ENCODE measurements at regions not wholly inside any gene's neighbourhood (a gene's known extent, or its start where the extent isn't known, plus 50 kb on each side); places are given as distances from the start of the nearest gene placed in this dataset.

GRCh38 chr20:7449269-7449668 lies 491.0 kb downstream of the HAO1 start:
- H3K4me1 ChIP-seq (ENCODE audit: control insufficient read depth, insufficient read depth, low read depth, low read length), result no peaks in the 10 kb centered on the region
- no peak overlapping the region for H3K4ac ChIP-seq (ENCODE audit: low read depth in 1 of 2, low read length in 2 of 2)
- DNase-seq, result no peak
- H4K91ac ChIP-seq (ENCODE audit: low read length), result no peak overlapping the region
- H3K9me3 ChIP-seq (ENCODE audit: control insufficient read depth, low read length), result no peaks in the 10 kb centered on the region
- H3K36me3 ChIP-seq (ENCODE audit: control insufficient read depth in 1 of 2, insufficient read depth in 2 of 2, low read depth in 1 of 2, low read length in 2 of 2), result no peaks in the 10 kb centered on the region
- H3K27me3 ChIP-seq (ENCODE audit: control insufficient read depth in 1 of 2, insufficient read depth in 1 of 2, low read length in 2 of 2), result no peaks in the 10 kb centered on the region
- no peak overlapping the region for H3K27ac ChIP-seq (ENCODE audit: low read length, poor library complexity, severe bottlenecking)
- H3K4me3 ChIP-seq (ENCODE audit: insufficient read depth in 1 of 2, low read depth in 1 of 2, low read length in 2 of 2), result no peak overlapping the region
- no peaks in the 10 kb centered on the region for H3K79me1 ChIP-seq (replicated peaks; ENCODE audit: low read length, poor library complexity, severe bottlenecking)
- WGBS, result no CpG with 5 or more reads among the region's 1 CpG
- no peak overlapping the region for H2BK120ac ChIP-seq (ENCODE audit: low read depth, low read length)
- no peak overlapping the region for H3K23ac ChIP-seq (ENCODE audit: low read length in 2 of 2)
- no peak overlapping the region for H2BK12ac ChIP-seq (ENCODE audit: low read length in 2 of 2)
- no peak overlapping the region for H3K4me2 ChIP-seq (ENCODE audit: low read length, poor library complexity, severe bottlenecking)
- H3K9ac ChIP-seq (ENCODE audit: low read length), result no peak overlapping the region
- no peak overlapping the region for H4K8ac ChIP-seq (ENCODE audit: low read length)
- no peak overlapping the region for H2BK15ac ChIP-seq (ENCODE audit: low read depth, poor library complexity, severe bottlenecking)
- no peak overlapping the region for H3K14ac ChIP-seq (ENCODE audit: low read length in 2 of 2)
- no peak overlapping the region for H2AFZ ChIP-seq (ENCODE audit: low read depth, low read length)
- no peak overlapping the region for H2AK5ac ChIP-seq (ENCODE audit: low read length, severe bottlenecking)
- no peak overlapping the region for H2BK5ac ChIP-seq (ENCODE audit: low read depth, low read length, poor library complexity, severe bottlenecking)
- no peak overlapping the region for H3K18ac ChIP-seq (ENCODE audit: low read depth in 1 of 2, low read length in 2 of 2)

DNA sequence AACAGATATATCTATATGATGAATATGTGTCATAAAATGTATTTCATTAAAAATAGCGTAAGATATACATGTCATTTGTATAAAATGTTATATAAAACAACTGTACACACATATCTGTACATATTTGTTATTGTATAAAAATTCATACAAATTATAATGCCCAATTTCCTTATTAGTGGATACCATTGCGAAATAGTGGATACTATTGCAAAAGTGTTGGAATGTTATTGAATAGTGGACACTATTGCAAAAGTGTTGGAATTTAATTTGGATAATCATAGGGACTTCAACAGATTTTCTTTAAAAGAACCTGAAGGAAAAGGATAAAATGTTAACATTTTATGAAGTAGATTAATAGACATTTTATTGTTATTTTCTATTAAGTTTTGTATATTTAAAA lies 487.4 kb downstream of the HAO1 start:
- no peak overlapping the region for H3K9ac ChIP-seq (ENCODE audit: low read length)
- H4K8ac ChIP-seq (ENCODE audit: low read length), result no peak overlapping the region
- H3K4me1 ChIP-seq (ENCODE audit: control insufficient read depth, insufficient read depth, low read depth, low read length), result no peaks in the 10 kb centered on the region
- H3K27ac ChIP-seq (ENCODE audit: low read length, poor library complexity, severe bottlenecking), result no peak overlapping the region
- H3K23ac ChIP-seq (ENCODE audit: low read length in 2 of 2), result no peak overlapping the region
- no peak overlapping the region for H2BK15ac ChIP-seq (ENCODE audit: low read depth, poor library complexity, severe bottlenecking)
- WGBS, result 60% methylated on average over 1 of the region's 2 CpGs
- H4K91ac ChIP-seq (ENCODE audit: low read length), result no peak overlapping the region
- H3K9me3 ChIP-seq (ENCODE audit: control insufficient read depth, low read length), result no peaks in the 10 kb centered on the region
- H2BK12ac ChIP-seq (ENCODE audit: low read length in 2 of 2), result no peak overlapping the region
- no peaks in the 10 kb centered on the region for H3K36me3 ChIP-seq (ENCODE audit: control insufficient read depth in 1 of 2, insufficient read depth in 2 of 2, low read depth in 1 of 2, low read length in 2 of 2)
- no peaks in the 10 kb centered on the region for H3K79me1 ChIP-seq (replicated peaks; ENCODE audit: low read length, poor library complexity, severe bottlenecking)
- H2AFZ ChIP-seq (ENCODE audit: low read depth, low read length), result no peak overlapping the region
- DNase-seq, result no peak
- no peak overlapping the region for H3K14ac ChIP-seq (ENCODE audit: low read length in 2 of 2)
- H3K18ac ChIP-seq (ENCODE audit: low read depth in 1 of 2, low read length in 2 of 2), result no peak overlapping the region
- no peak overlapping the region for H3K4me2 ChIP-seq (ENCODE audit: low read length, poor library complexity, severe bottlenecking)
- no peaks in the 10 kb centered on the region for H3K27me3 ChIP-seq (ENCODE audit: control insufficient read depth in 1 of 2, insufficient read depth in 1 of 2, low read length in 2 of 2)
- no peak overlapping the region for H3K4ac ChIP-seq (ENCODE audit: low read depth in 1 of 2, low read length in 2 of 2)
- H2AK5ac ChIP-seq (ENCODE audit: low read length, severe bottlenecking), result no peak overlapping the region
- no peak overlapping the region for H2BK5ac ChIP-seq (ENCODE audit: low read depth, low read length, poor library complexity, severe bottlenecking)
- no peak overlapping the region for H3K4me3 ChIP-seq (ENCODE audit: insufficient read depth in 1 of 2, low read depth in 1 of 2, low read length in 2 of 2)
- no peak overlapping the region for H2BK120ac ChIP-seq (ENCODE audit: low read depth, low read length)

GRCh38 chr20:7454047-7454446 lies 486.2 kb downstream of the HAO1 start:
- WGBS, result 100% methylated on average over 2 of the region's 2 CpGs
- H3K14ac ChIP-seq (ENCODE audit: low read length in 2 of 2), result no peak overlapping the region
- no peak overlapping the region for H4K91ac ChIP-seq (ENCODE audit: low read length)
- no peaks in the 10 kb centered on the region for H3K4me1 ChIP-seq (ENCODE audit: control insufficient read depth, insufficient read depth, low read depth, low read length)
- H3K18ac ChIP-seq (ENCODE audit: low read depth in 1 of 2, low read length in 2 of 2), result no peak overlapping the region
- no peaks in the 10 kb centered on the region for H3K9me3 ChIP-seq (ENCODE audit: control insufficient read depth, low read length)
- H3K27me3 ChIP-seq (ENCODE audit: control insufficient read depth in 1 of 2, insufficient read depth in 1 of 2, low read length in 2 of 2), result no peaks in the 10 kb centered on the region
- H3K9ac ChIP-seq (ENCODE audit: low read length), result no peak overlapping the region
- H2BK5ac ChIP-seq (ENCODE audit: low read depth, low read length, poor library complexity, severe bottlenecking), result no peak overlapping the region
- H2BK15ac ChIP-seq (ENCODE audit: low read depth, poor library complexity, severe bottlenecking), result no peak overlapping the region
- H2BK12ac ChIP-seq (ENCODE audit: low read length in 2 of 2), result no peak overlapping the region
- H4K8ac ChIP-seq (ENCODE audit: low read length), result no peak overlapping the region
- no peaks in the 10 kb centered on the region for H3K79me1 ChIP-seq (replicated peaks; ENCODE audit: low read length, poor library complexity, severe bottlenecking)
- H3K36me3 ChIP-seq (ENCODE audit: control insufficient read depth in 1 of 2, insufficient read depth in 2 of 2, low read depth in 1 of 2, low read length in 2 of 2), result no peaks in the 10 kb centered on the region
- H3K23ac ChIP-seq (ENCODE audit: low read length in 2 of 2), result no peak overlapping the region
- no peak overlapping the region for H2AK5ac ChIP-seq (ENCODE audit: low read length, severe bottlenecking)
- no peak for DNase-seq
- H3K4ac ChIP-seq (ENCODE audit: low read depth in 1 of 2, low read length in 2 of 2), result no peak overlapping the region
- H2BK120ac ChIP-seq (ENCODE audit: low read depth, low read length), result no peak overlapping the region
- H2AFZ ChIP-seq (ENCODE audit: low read depth, low read length), result no peak overlapping the region
- H3K4me3 ChIP-seq (ENCODE audit: insufficient read depth in 1 of 2, low read depth in 1 of 2, low read length in 2 of 2), result no peak overlapping the region
- H3K27ac ChIP-seq (ENCODE audit: low read length, poor library complexity, severe bottlenecking), result no peak overlapping the region
- H3K4me2 ChIP-seq (ENCODE audit: low read length, poor library complexity, severe bottlenecking), result no peak overlapping the region

- no peaks in the 10 kb centered on the region for H3K36me3 ChIP-seq (ENCODE audit: control insufficient read depth in 1 of 2, insufficient read depth in 2 of 2, low read depth in 1 of 2, low read length in 2 of 2)
- no peaks in the 10 kb centered on the region for H3K27me3 ChIP-seq (ENCODE audit: control insufficient read depth in 1 of 2, insufficient read depth in 1 of 2, low read length in 2 of 2)
- no peak overlapping the region for H3K27ac ChIP-seq (ENCODE audit: low read length, poor library complexity, severe bottlenecking)
- no peak overlapping the region for H3K9ac ChIP-seq (ENCODE audit: low read length)
- H3K9me3 ChIP-seq (ENCODE audit: control insufficient read depth, low read length), result no peaks in the 10 kb centered on the region
- H2BK12ac ChIP-seq (ENCODE audit: low read length in 2 of 2), result no peak overlapping the region
- H3K4me3 ChIP-seq (ENCODE audit: insufficient read depth in 1 of 2, low read depth in 1 of 2, low read length in 2 of 2), result no peak overlapping the region
- no peak overlapping the region for H2BK120ac ChIP-seq (ENCODE audit: low read depth, low read length)
- no peak overlapping the region for H3K14ac ChIP-seq (ENCODE audit: low read length in 2 of 2)
- H3K4me1 ChIP-seq (ENCODE audit: control insufficient read depth, insufficient read depth, low read depth, low read length), result no peaks in the 10 kb centered on the region
- H3K18ac ChIP-seq (ENCODE audit: low read depth in 1 of 2, low read length in 2 of 2), result no peak overlapping the region
- H3K79me1 ChIP-seq (replicated peaks; ENCODE audit: low read length, poor library complexity, severe bottlenecking), result no peaks in the 10 kb centered on the region
- no peak overlapping the region for H2BK15ac ChIP-seq (ENCODE audit: low read depth, poor library complexity, severe bottlenecking)
- H2BK5ac ChIP-seq (ENCODE audit: low read depth, low read length, poor library complexity, severe bottlenecking), result no peak overlapping the region
- H3K23ac ChIP-seq (ENCODE audit: low read length in 2 of 2), result no peak overlapping the region
- no peak for DNase-seq
- H4K8ac ChIP-seq (ENCODE audit: low read length), result no peak overlapping the region
- 85% methylated on average over 3 of the region's 3 CpGs for whole genome bisulfite sequencing
- H4K91ac ChIP-seq (ENCODE audit: low read length), result no peak overlapping the region
- H2AFZ ChIP-seq (ENCODE audit: low read depth, low read length), result no peak overlapping the region
- H3K4me2 ChIP-seq (ENCODE audit: low read length, poor library complexity, severe bottlenecking), result no peak overlapping the region
- no peak overlapping the region for H2AK5ac ChIP-seq (ENCODE audit: low read length, severe bottlenecking)
- H3K4ac ChIP-seq (ENCODE audit: low read depth in 1 of 2, low read length in 2 of 2), result no peak overlapping the region
Measured at GRCh38 chr20:7458459-7458858, 481.8 kb downstream of the HAO1 start.
